Ectodermal cell (in vitro differentiated cells): ENCODE measurements at regions not wholly inside any gene's neighbourhood (a gene's known extent, or its start where the extent isn't known, plus 50 kb on each side); places are given as distances from the start of the nearest gene placed in this dataset.

Experiments
- H3K27ac ChIP-seq: 2 replicates; pipeline ENCODE4 v1.7.0; 2013; ENCODE audit warnings: mild to moderate bottlenecking, low read depth, low read length; ENCODE audit not compliant: insufficient read depth, poor library complexity, severe bottlenecking
- H3K27me3 ChIP-seq: 2 replicates; pipeline ENCODE4 v1.7.0; 2013; ENCODE audit warnings: mild to moderate bottlenecking, low read length; ENCODE audit not compliant: insufficient read depth, control insufficient read depth, poor library complexity, severe bottlenecking
- H3K36me3 ChIP-seq: one replicate; pipeline ENCODE4 v1.7.0; 2013; ENCODE audit warnings: low read length; ENCODE audit not compliant: control insufficient read depth, insufficient read depth
- H3K4me1 ChIP-seq: one replicate; pipeline ENCODE4 v1.7.0; 2013; ENCODE audit warnings: low read length; ENCODE audit not compliant: control insufficient read depth, insufficient read depth
- H3K4me3 ChIP-seq: 2 replicates; pipeline ENCODE4 v1.7.0; 2013; ENCODE audit warnings: low read depth, low read length, control low read depth; ENCODE audit not compliant: insufficient read depth
- H3K9me3 ChIP-seq: 2 replicates; pipeline ENCODE4 v1.7.0; 2013; ENCODE audit warnings: mild to moderate bottlenecking, low read length, moderate library complexity; ENCODE audit not compliant: control insufficient read depth
- WGBS, 2 experiments: methylation state at CpG; one replicate each; pipeline ENCODE4 v1.1.7; 2013; ENCODE audit warnings: missing lambda C conversion rate in 2 of 2; 5-methylcytosine and 5-hydroxymethylcytosine counted together

GRCh38 chr3:180278583-180279188 lies 241.9 kb upstream of the PEX5L start:
- Histone ChIP-seq H3K4me3 (no peak overlapping the region), H3K27me3 (no peaks in the 10 kb centered on the region), H3K27ac (no peak overlapping the region), H3K4me1 (no peaks in the 10 kb centered on the region), H3K36me3 (no peaks in the 10 kb centered on the region), H3K9me3 (no peaks in the 10 kb centered on the region)
- 88 to 94% methylated on average over 2 of the region's 2 CpGs for WGBS, 2 experiments

- H3K9me3 ChIP-seq: no peaks in the 10 kb centered on the region
- H3K4me3 ChIP-seq: no peak overlapping the region
- H3K27me3 ChIP-seq: no peaks in the 10 kb centered on the region
- H3K27ac ChIP-seq: no peak overlapping the region
- H3K36me3 ChIP-seq: no peaks in the 10 kb centered on the region
- no peaks in the 10 kb centered on the region for H3K4me1 ChIP-seq
- WGBS, 2 experiments: 86 to 97% methylated on average over 1 of the region's 1 CpG
Observed at GRCh38 chr3:180280555-180280954, 243.8 kb upstream of the PEX5L start.

GRCh38 chr3:180282386-180282785 lies 245.6 kb upstream of the PEX5L start:
- Histone ChIP-seq H3K4me3 (no peak overlapping the region), H3K36me3 (no peaks in the 10 kb centered on the region), H3K4me1 (no peaks in the 10 kb centered on the region), H3K27me3 (no peaks in the 10 kb centered on the region), H3K27ac (no peak overlapping the region), H3K9me3 (no peaks in the 10 kb centered on the region)

GRCh38 chr3:180283251-180283650 lies 246.5 kb upstream of the PEX5L start:
- Histone ChIP-seq H3K9me3 (no peaks in the 10 kb centered on the region), H3K27ac (no peak overlapping the region), H3K4me1 (no peaks in the 10 kb centered on the region), H3K27me3 (no peaks in the 10 kb centered on the region), H3K4me3 (no peak overlapping the region), H3K36me3 (no peaks in the 10 kb centered on the region)
- WGBS, 2 experiments: 91 to 100% methylated on average over 3 of the region's 3 CpGs

- Histone ChIP-seq H3K36me3 (no peaks in the 10 kb centered on the region), H3K9me3 (no peaks in the 10 kb centered on the region), H3K4me3 (no peak overlapping the region), H3K27ac (no peak overlapping the region), H3K27me3 (no peaks in the 10 kb centered on the region), H3K4me1 (no peaks in the 10 kb centered on the region)
- WGBS, 2 experiments: 91 to 92% methylated on average over 2 of the region's 2 CpGs
Observed at GRCh38 chr3:180284331-180285110, 247.8 kb upstream of the PEX5L start.

GRCh38 chr3:180287703-180288102 lies 251.0 kb upstream of the PEX5L start:
- Histone ChIP-seq H3K4me1 (no peaks in the 10 kb centered on the region), H3K27ac (no peak overlapping the region), H3K27me3 (no peaks in the 10 kb centered on the region), H3K9me3 (no peaks in the 10 kb centered on the region), H3K4me3 (no peak overlapping the region), H3K36me3 (no peaks in the 10 kb centered on the region)

- Histone ChIP-seq H3K27me3 (no peaks in the 10 kb centered on the region), H3K9me3 (no peaks in the 10 kb centered on the region), H3K4me3 (no peak overlapping the region), H3K4me1 (no peaks in the 10 kb centered on the region), H3K36me3 (no peaks in the 10 kb centered on the region), H3K27ac (no peak overlapping the region)
- WGBS, 2 experiments: 83 to 86% methylated on average over 1 to 2 of the region's 2 CpGs
Observed at GRCh38 chr3:180288816-180289215, 252.1 kb upstream of the PEX5L start.

- H3K27ac ChIP-seq: no peak overlapping the region
- no peaks in the 10 kb centered on the region for H3K4me1 ChIP-seq
- H3K27me3 ChIP-seq: no peaks in the 10 kb centered on the region
- H3K36me3 ChIP-seq: no peaks in the 10 kb centered on the region
- H3K9me3 ChIP-seq: no peaks in the 10 kb centered on the region
- no peak overlapping the region for H3K4me3 ChIP-seq
Observed at GRCh38 chr3:180290300-180290699, 253.6 kb upstream of the PEX5L start.

- Histone ChIP-seq H3K4me3 (no peak overlapping the region), H3K27me3 (no peaks in the 10 kb centered on the region), H3K27ac (no peak overlapping the region), H3K36me3 (no peaks in the 10 kb centered on the region), H3K4me1 (no peaks in the 10 kb centered on the region), H3K9me3 (no peaks in the 10 kb centered on the region)
- WGBS, 2 experiments: 70 to 89% methylated on average over 1 of the region's 1 CpG
Observed at GRCh38 chr3:180294282-180295027, 257.7 kb upstream of the PEX5L start.

GRCh38 chr3:180295811-180296210 lies 259.1 kb upstream of the PEX5L start:
- H3K4me1 ChIP-seq: no peaks in the 10 kb centered on the region
- H3K9me3 ChIP-seq: no peaks in the 10 kb centered on the region
- WGBS, 2 experiments: 89 to 92% methylated on average over 2 of the region's 2 CpGs
- H3K27me3 ChIP-seq: no peaks in the 10 kb centered on the region
- no peak overlapping the region for H3K27ac ChIP-seq
- no peak overlapping the region for H3K4me3 ChIP-seq
- no peaks in the 10 kb centered on the region for H3K36me3 ChIP-seq
